Upper lobe of left lung (tissue), 6 donors: ENCODE measurements at regions not wholly inside any gene's neighbourhood (a gene's known extent, or its start where the extent isn't known, plus 50 kb on each side); places are given as distances from the start of the nearest gene placed in this dataset.

Experiments
- ATAC-seq, 2 donors: fragments of 200-7000 bp; cut with Tn5 transposase; one replicate each; pipeline ENCODE4 v1.9.1; 2022; ENCODE audit warnings: mild to moderate bottlenecking in 2 of 2, moderate library complexity in 2 of 2; ENCODE audit not compliant: low FRiP score in 2 of 2
- DNase-seq, 2 donors: peaks; one replicate each; pipeline ENCODE4 v3.0.0-alpha.2; 2019 to 2020
- H3K27ac ChIP-seq, 4 donors: fragments of 200-600 bp; sonication (generic); one replicate each; pipeline ENCODE4 v1.5.1; 2016 to 2019
- H3K27me3 ChIP-seq, 4 donors: fragments of 200-600 bp; sonication (generic); one replicate each; pipeline ENCODE4 v1.5.1; 2017 to 2019
- H3K36me3 ChIP-seq, 4 donors: fragments of 200-600 bp; sonication (generic); one replicate each; pipeline ENCODE4 v1.5.1; 2016 to 2019
- H3K4me1 ChIP-seq, 4 donors: fragments of 200-600 bp; sonication (generic); one replicate each; pipeline ENCODE4 v1.5.1; 2018 to 2019
- H3K4me3 ChIP-seq, 4 donors: fragments of 200-600 bp; sonication (generic); one replicate each; pipeline ENCODE4 v1.5.1; 2017 to 2019; ENCODE audit warnings: mild to moderate bottlenecking in 2 of 4, moderate library complexity in 1 of 4
- H3K9me3 ChIP-seq, 4 donors: fragments of 200-600 bp; sonication (generic); one replicate each; pipeline ENCODE4 v1.5.1; 2018 to 2019
- EP300 ChIP-seq, 4 donors: sonication (generic); formaldehyde crosslinking; IDR thresholded peaks; one replicate each; pipeline ENCODE4 v1.5.1; 2017; ENCODE audit warnings: antibody characterized with exemption in 4 of 4, control low read depth in 2 of 4
- POLR2A ChIP-seq, 4 donors: fragments of 450-650 bp; IDR thresholded peaks; one replicate each; pipeline ENCODE4 v1.5.1; 2016 to 2017; ENCODE audit warnings: antibody characterized with exemption in 4 of 4, mild to moderate bottlenecking in 2 of 4
- POLR2AphosphoS5 ChIP-seq, 2 donors: sonication (generic); formaldehyde crosslinking; IDR thresholded peaks; one replicate each; pipeline ENCODE4 v1.5.1; 2017; ENCODE audit warnings: antibody characterized with exemption in 2 of 2
- WGBS, 2 donors: methylation state at CpG; one replicate each; pipeline ENCODE4 v1.1.5; 2017 to 2018; 5-methylcytosine and 5-hydroxymethylcytosine counted together
- TF ChIP-seq, protein P1 (sequence below), 6 experiments: fragments of 450-650 bp in 4 of 6; fragments of 200-600 bp in 2 of 6; sonication (generic) in 2 of 6; IDR thresholded peaks; one replicate each; pipeline ENCODE4 v1.5.1; 2016 to 2019; ENCODE audit warnings: antibody characterized with exemption in 6 of 6
- donor health status: DM: no; HTN: no; CAD: no; lungs with moderate emphysema.
- donor health status: DM: no; HTN: yes; CAD: no; lungs with severe emphysema.

DNA sequence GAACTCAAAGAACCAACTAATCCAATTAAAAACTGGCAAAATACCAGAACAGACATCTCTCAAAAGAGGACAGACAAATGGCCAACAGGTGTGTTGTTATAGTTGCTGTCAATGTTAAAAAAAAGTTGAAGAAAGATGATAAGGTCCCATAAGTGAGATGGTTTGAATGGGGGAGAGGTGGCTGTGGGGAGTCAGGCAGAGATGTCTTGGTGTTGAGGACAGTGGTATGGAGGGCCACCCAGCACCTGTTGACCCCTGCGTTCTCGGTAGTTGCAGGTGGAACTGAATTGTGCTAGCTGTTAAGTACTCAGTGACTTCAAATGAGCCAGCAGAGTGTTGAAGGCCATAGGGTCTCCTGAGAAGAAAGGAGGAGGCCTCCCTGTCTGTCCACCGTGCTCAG lies 55.9 kb upstream of the PITX1 start:
- Histone ChIP-seq H3K27me3 (no peaks in the 10 kb centered on the region), H3K36me3 (no peaks in the 10 kb centered on the region), H3K27ac (no peak overlapping the region), H3K4me3 (no peak overlapping the region), H3K4me1 (no peaks in the 10 kb centered on the region), H3K9me3 (no peaks in the 10 kb centered on the region)
- TF ChIP-seq POLR2AphosphoS5 (IDR thresholded peaks at IDR 0.05): no peak
- TF ChIP-seq, protein P1, sequence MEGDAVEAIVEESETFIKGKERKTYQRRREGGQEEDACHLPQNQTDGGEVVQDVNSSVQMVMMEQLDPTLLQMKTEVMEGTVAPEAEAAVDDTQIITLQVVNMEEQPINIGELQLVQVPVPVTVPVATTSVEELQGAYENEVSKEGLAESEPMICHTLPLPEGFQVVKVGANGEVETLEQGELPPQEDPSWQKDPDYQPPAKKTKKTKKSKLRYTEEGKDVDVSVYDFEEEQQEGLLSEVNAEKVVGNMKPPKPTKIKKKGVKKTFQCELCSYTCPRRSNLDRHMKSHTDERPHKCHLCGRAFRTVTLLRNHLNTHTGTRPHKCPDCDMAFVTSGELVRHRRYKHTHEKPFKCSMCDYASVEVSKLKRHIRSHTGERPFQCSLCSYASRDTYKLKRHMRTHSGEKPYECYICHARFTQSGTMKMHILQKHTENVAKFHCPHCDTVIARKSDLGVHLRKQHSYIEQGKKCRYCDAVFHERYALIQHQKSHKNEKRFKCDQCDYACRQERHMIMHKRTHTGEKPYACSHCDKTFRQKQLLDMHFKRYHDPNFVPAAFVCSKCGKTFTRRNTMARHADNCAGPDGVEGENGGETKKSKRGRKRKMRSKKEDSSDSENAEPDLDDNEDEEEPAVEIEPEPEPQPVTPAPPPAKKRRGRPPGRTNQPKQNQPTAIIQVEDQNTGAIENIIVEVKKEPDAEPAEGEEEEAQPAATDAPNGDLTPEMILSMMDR (IDR thresholded peaks at IDR 0.05): no peak
- no peak for TF ChIP-seq EP300 (IDR thresholded peaks at IDR 0.05)
- TF ChIP-seq POLR2A (IDR thresholded peaks at IDR 0.05): no peak
- DNase-seq: no peak
- ATAC-seq: no peak
- WGBS, 2 donors: 82 to 89% methylated on average over 3 of the region's 3 CpGs

DNA sequence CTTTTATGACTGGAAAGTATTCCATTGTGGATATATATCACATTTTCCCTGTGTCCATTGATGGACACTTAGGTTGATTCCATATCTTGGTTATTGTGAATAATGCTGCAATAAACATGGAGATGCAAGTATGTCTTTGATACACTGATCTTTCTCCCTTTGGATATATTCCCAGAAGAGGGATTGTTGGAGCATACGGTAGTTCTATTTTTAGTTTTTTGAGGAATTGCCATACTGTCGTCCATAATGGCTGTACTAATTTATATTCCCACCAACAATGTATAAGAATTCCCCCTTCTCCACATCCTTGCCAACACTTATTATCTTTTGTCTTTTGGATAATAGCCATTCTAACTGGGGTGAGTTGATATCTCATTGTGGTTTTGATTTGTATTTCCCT lies 54.9 kb upstream of the PITX1 start:
- Histone ChIP-seq H3K27ac (no peak overlapping the region), H3K9me3 (no peaks in the 10 kb centered on the region), H3K4me3 (no peak overlapping the region), H3K27me3 (no peaks in the 10 kb centered on the region), H3K36me3 (no peaks in the 10 kb centered on the region), H3K4me1 (no peaks in the 10 kb centered on the region)
- TF ChIP-seq, protein P1 (IDR thresholded peaks at IDR 0.05): no peak
- no peak for TF ChIP-seq POLR2AphosphoS5 (IDR thresholded peaks at IDR 0.05)
- no peak for TF ChIP-seq EP300 (IDR thresholded peaks at IDR 0.05)
- TF ChIP-seq POLR2A (IDR thresholded peaks at IDR 0.05): no peak
- DNase-seq: no peak
- 52 to 54% methylated on average over 2 of the region's 2 CpGs for WGBS, 2 donors
- no peak for ATAC-seq

DNA sequence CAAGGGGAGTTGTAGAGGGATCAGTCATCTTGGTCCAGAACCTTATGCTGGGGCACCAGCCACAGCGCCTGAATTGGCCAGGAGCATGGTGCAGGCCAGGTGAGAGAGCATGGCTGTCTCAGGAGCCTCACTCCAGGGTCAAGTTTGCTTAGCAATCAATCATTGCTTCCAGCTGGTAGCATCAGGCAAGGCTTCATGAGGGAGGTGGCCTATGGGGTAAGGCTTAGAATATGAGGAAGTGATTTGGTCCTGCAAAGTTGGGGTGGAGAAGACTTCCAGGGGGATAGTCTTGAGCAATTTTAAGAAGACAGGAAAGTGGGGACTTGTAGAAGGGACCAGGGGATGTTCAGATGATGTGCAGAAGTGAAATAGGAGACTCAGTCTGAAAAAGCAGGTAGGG lies 53.9 kb upstream of the PITX1 start:
- Histone ChIP-seq H3K27me3 (no peaks in the 10 kb centered on the region), H3K27ac (no peak overlapping the region), H3K4me1 (no peaks in the 10 kb centered on the region), H3K4me3 (no peak overlapping the region), H3K36me3 (no peaks in the 10 kb centered on the region), H3K9me3 (no peaks in the 10 kb centered on the region)
- TF ChIP-seq POLR2A (IDR thresholded peaks at IDR 0.05) (no peak), EP300 (IDR thresholded peaks at IDR 0.05) (no peak)
- DNase-seq: no peak
- WGBS, 2 donors: 78 to 100% methylated on average over 1 of the region's 1 CpG
- no peak for ATAC-seq

DNA sequence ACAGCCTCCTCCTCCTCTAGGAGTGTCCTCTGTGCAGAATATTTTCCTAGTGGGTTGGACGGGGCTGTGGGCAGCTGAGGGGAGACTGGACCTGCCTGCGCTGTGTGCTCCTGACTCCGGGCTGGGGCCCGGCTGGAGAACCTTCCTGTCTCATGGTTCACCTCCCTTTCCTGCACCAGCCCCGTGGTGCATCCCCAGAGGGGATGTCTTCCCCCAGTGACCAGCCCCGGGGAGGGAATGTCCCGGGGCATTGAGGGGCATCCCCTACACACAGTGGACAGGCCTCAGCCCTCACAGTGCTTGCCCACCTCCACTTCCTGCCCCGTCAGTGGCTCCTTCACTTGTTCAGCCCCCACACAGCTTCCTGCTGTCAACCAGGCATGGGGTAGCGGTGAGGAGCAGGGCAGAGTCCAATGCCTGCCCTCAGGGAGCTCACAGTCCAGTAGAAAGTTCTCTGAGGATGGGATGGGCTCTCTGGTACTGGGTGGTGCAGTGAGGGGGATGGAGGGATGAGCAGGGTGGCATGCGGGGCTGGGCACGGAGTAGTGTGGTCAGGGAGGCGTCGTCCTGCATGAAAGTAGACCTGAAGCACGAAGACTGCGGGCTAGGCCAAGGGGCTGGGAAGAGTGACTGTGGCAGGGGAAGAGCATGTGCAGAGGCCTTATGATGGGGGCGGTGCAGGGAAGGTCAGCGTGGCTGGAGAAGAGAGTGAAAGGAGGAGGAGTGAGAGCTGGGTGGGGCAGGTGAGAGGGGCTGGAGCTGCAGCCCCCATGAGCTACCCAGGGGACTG lies 52.1 kb upstream of the PITX1 start:
- H3K4me1 ChIP-seq: no peaks in the 10 kb centered on the region
- peaks cover 0 to 10% (median 4%) of the 10 kb centered on the region in 4 donors for H3K9me3 ChIP-seq
- 90% methylated on average over 11 to 17 of the region's 17 CpGs for WGBS, 2 donors
- no peak overlapping the region for H3K4me3 ChIP-seq
- ATAC-seq (peak; percentile 12 to 34), DNase-seq (no peak)
- no peaks in the 10 kb centered on the region for H3K36me3 ChIP-seq
- TF ChIP-seq, protein P1 (IDR thresholded peaks at IDR 0.05): no peak
- TF ChIP-seq POLR2A (IDR thresholded peaks at IDR 0.05) (no peak), POLR2AphosphoS5 (IDR thresholded peaks at IDR 0.05) (no peak), EP300 (IDR thresholded peaks at IDR 0.05) (no peak)
- H3K27me3 ChIP-seq: no peaks in the 10 kb centered on the region
- H3K27ac ChIP-seq: no peak overlapping the region

DNA sequence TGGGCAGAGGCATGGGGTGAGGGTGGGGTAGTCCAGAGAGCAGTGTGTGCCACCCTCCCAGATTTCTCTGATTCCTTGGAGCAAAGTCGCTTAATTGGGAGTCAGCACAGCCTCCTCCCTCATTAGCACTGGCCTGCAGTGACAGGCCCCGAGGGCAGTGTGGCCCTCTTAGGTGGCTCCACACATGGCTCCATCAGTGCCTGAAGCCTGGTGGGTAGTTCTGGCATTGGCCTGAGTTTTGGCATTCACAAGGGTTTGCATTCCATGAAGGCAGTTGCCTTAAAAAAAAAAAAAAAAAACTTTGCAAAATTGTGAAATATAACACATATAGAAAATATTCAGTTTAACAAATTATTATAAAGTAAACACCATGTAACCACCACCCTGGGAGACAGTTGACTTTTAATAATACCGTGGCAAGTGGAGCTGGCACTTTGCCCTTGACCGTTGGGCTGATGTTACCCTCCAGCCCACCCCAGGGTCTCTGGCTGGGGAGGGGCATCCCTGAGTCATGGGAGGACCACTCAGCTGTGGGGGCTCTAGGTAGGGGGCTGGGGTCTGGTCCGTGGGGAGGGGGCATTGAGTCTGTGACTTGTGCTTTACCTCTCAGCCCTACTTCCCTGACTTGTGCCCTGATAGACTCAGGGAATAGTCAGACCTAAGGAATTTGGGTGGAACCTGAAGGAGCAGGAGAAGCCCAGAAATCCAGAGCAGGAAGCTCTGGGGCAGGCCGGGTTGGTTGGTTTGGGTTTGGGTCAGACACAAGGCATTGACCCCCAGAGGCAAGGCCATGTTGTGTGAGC lies 51.3 kb upstream of the PITX1 start:
- no peaks in the 10 kb centered on the region for H3K27me3 ChIP-seq
- no peaks in the 10 kb centered on the region for H3K36me3 ChIP-seq
- WGBS, 2 donors: 55 to 74% methylated on average over 5 to 6 of the region's 6 CpGs
- H3K4me1 ChIP-seq: no peaks in the 10 kb centered on the region
- H3K9me3 ChIP-seq: peaks cover 0 to 13% (median 7%) of the 10 kb centered on the region in 4 donors
- no peak overlapping the region for H3K27ac ChIP-seq
- no peak for TF ChIP-seq POLR2A (IDR thresholded peaks at IDR 0.05)
- no peak for TF ChIP-seq EP300 (IDR thresholded peaks at IDR 0.05)
- no peak for TF ChIP-seq POLR2AphosphoS5 (IDR thresholded peaks at IDR 0.05)
- TF ChIP-seq, protein P1 (IDR thresholded peaks at IDR 0.05): no peak
- H3K4me3 ChIP-seq: no peak overlapping the region
- ATAC-seq: no peak
- no peak for DNase-seq
